Heart left ventricle (tissue), 16 donors: ENCODE measurements at regions not wholly inside any gene's neighbourhood (a gene's known extent, or its start where the extent isn't known, plus 50 kb on each side); places are given as distances from the start of the nearest gene placed in this dataset.

Experiments
- ATAC-seq, 4 donors: fragments of 200-7000 bp; cut with Tn5 transposase; one replicate each; pipeline ENCODE4 v1.9.1; 2020 to 2022; ENCODE audit warnings: moderate library complexity in 4 of 4, mild to moderate bottlenecking in 3 of 4, moderate number of reproducible peaks in 1 of 4
- DNase-seq, 5 donors: peaks; one replicate each; pipeline ENCODE4 v3.0.0-alpha.2; 2020
- H3K27ac ChIP-seq, 12 donors: fragments of 200-600 bp; sonication (generic) in 4 of 12; one replicate each; pipeline versions ENCODE4 v1.5.0 to v1.8.0; 2016 to 2022; ENCODE audit warnings: mild to moderate bottlenecking in 2 of 12
- H3K27me3 ChIP-seq, 9 donors: fragments of 200-600 bp; sonication (generic) in 2 of 9; one replicate each; pipeline versions ENCODE4 v1.5.1 to v1.8.0; 2016 to 2022; ENCODE audit warnings: mild to moderate bottlenecking in 3 of 9
- H3K36me3 ChIP-seq, 9 donors: fragments of 200-600 bp; sonication (generic) in 2 of 9; one replicate each; pipeline versions ENCODE4 v1.5.0 to v1.8.0; 2018 to 2022; ENCODE audit warnings: mild to moderate bottlenecking in 2 of 9
- H3K4me1 ChIP-seq, 12 donors: fragments of 200-600 bp; sonication (generic) in 4 of 12; one replicate each; pipeline versions ENCODE4 v1.5.0 to v1.8.0; 2016 to 2022; ENCODE audit warnings: mild to moderate bottlenecking in 3 of 12
- H3K4me3 ChIP-seq, 12 donors: fragments of 200-600 bp; sonication (generic) in 4 of 12; one replicate each; pipeline versions ENCODE4 v1.5.0 to v1.8.0; 2017 to 2022; ENCODE audit warnings: mild to moderate bottlenecking in 9 of 12, moderate library complexity in 4 of 12
- H3K9me3 ChIP-seq, 12 donors: fragments of 200-600 bp; sonication (generic) in 4 of 12; one replicate each; pipeline versions ENCODE4 v1.5.0 to v1.8.0; 2016 to 2022; ENCODE audit warnings: mild to moderate bottlenecking in 1 of 12
- CTCF ChIP-seq, 12 donors: fragments of 200-600 bp; sonication (generic) in 4 of 12; IDR thresholded peaks; one replicate each; pipeline versions ENCODE4 v1.5.0 to v1.8.0; 2018 to 2022; ENCODE audit warnings: antibody characterized with exemption in 12 of 12, mild to moderate bottlenecking in 5 of 12
- POLR2A ChIP-seq, 2 donors: fragments of 450-650 bp; IDR thresholded peaks; one replicate each; pipeline ENCODE4 v1.6.1; 2017; ENCODE audit warnings: antibody characterized with exemption in 2 of 2, mild to moderate bottlenecking in 2 of 2, moderate library complexity in 2 of 2
- WGBS, 4 donors: extraction: QIAGEN DNeasy Blood & Tissue Kit in 2 of 4; methylation state at CpG; one replicate each; pipeline versions ENCODE4 v1.1.5 to v1.1.7; 2013 to 2018; 5-methylcytosine and 5-hydroxymethylcytosine counted together
- intact Hi-C, 10 donors: fragments of 100-400 bp; cut with DNase I; formaldehyde crosslinking; loops; one replicate each; pipeline versions ENCODE4 v1.11.1 to v1.14.2; 2022
- donor health status: ischemic (EF 13 %, LVEDD 7.1; RV severe dilation, severe dysfunction).
- donor health status: healthy with polysubstance abuse.
- donor health status: DM: no; HTN: yes; CAD: no.
- donor health status: DM: no; HTN: no; CAD: no.
- donor health status: ischemic (EF 25% LVEDD 6.9; RV normal size, moderate dysfunction).
- donor health status: ischemic (EF 25% LVEDD 5.7; RV mildly dilated, moderate dysfunction).
- donor health status: healthy.
- donor health status: DM: yes; HTN: yes; CAD: no.
- donor health status: ischemic (EF 35%, LVEDD 5.7; RV mildly dilated, moderate dysfunction).
- donor health status: nonischemic (EF 11% LVEDD 7.7; RV severe dilation, severe dysfunction).
- donor health status: DM: yes; HTN: yes; CAD: no.
- donor health status: PGD.
- donor health status: ischemic (EF 29% LVEDD 5.4; RV normal size, mild dysfunction).
- donor health status: nonischemic (EF 23%, LVEDD 6.1; RV moderate dilation, normal function).

- no peaks in the 10 kb centered on the region for H3K27me3 ChIP-seq
- intact Hi-C loops: loop anchor here in 1 of 10 donors (10.0 kb wide), 1 partner anchor 101 kb away; no protein-coding TSS in a partner anchor
- DNase-seq (no peak), ATAC-seq (no peak)
- H3K4me3 ChIP-seq: no peak overlapping the region
- peaks cover 0 to 34% (median 0%) of the 10 kb centered on the region in 12 donors for H3K4me1 ChIP-seq
- no peak overlapping the region for H3K27ac ChIP-seq
- 53 to 65% (median 57%) methylated on average over 6 of the region's 6 CpGs for WGBS, 4 donors
- no peaks in the 10 kb centered on the region for H3K36me3 ChIP-seq
- no peaks in the 10 kb centered on the region for H3K9me3 ChIP-seq
- peak in 7 of 12 donors; percentile 8 to 42 (median 20) for TF ChIP-seq CTCF (IDR thresholded peaks at IDR 0.05)
- TF ChIP-seq POLR2A (IDR thresholded peaks at IDR 0.05): no peak
Observed at GRCh38 chr6:105835373-105835772, 250.8 kb upstream of the PRDM1 start.

- Histone ChIP-seq H3K4me3 (no peak overlapping the region), H3K9me3 (no peaks in the 10 kb centered on the region), H3K4me1 (peaks cover 0 to 30% (median 0%) of the 10 kb centered on the region in 12 donors), H3K27me3 (no peaks in the 10 kb centered on the region), H3K36me3 (no peaks in the 10 kb centered on the region), H3K27ac (no peak overlapping the region)
- intact Hi-C loops: loop anchor here in 1 of 10 donors (10.0 kb wide), 1 partner anchor 99 kb away; no protein-coding TSS in a partner anchor
- ATAC-seq (no peak), DNase-seq (no peak)
- WGBS, 4 donors: 76 to 82% (median 77%) methylated on average over 7 of the region's 7 CpGs
- no peak for TF ChIP-seq CTCF (IDR thresholded peaks at IDR 0.05)
Observed at GRCh38 chr6:105833959-105834947, 251.9 kb upstream of the PRDM1 start.

GRCh38 chr6:105832313-105832761, 253.8 kb upstream of the PRDM1 start:
- ATAC-seq: peak in 2 of 4 donors; percentile 11 to 48
- Histone ChIP-seq H3K4me1 (peaks cover 0 to 16% (median 0%) of the 10 kb centered on the region in 12 donors), H3K4me3 (no peak overlapping the region), H3K9me3 (peaks cover 0 to 3% (median 0%) of the 10 kb centered on the region in 12 donors), H3K27me3 (no peaks in the 10 kb centered on the region), H3K27ac (peak overlapping the region in 1 of 12 donors; percentile 62), H3K36me3 (no peaks in the 10 kb centered on the region)
- intact Hi-C loops: loop anchor here in 1 of 10 donors (10.0 kb wide), 1 partner anchor 98 kb away; no protein-coding TSS in a partner anchor
- no peak for DNase-seq
- 87 to 91% (median 88%) methylated on average over 5 of the region's 5 CpGs for WGBS, 4 donors
- TF ChIP-seq POLR2A (IDR thresholded peaks at IDR 0.05) (no peak), CTCF (IDR thresholded peaks at IDR 0.05) (no peak)
